Astrocyte of the hippocampus (primary cell): ENCODE measurements at regions not wholly inside any gene's neighbourhood (a gene's known extent, or its start where the extent isn't known, plus 50 kb on each side); places are given as distances from the start of the nearest gene placed in this dataset.
A peak's percentile ranks its signal among the peaks of the same experiment; 100 is the strongest.
"Not testable (repeated sequence)": the region's sequence is repeated elsewhere in the genome, so short reads cannot be mapped to it uniquely, and the experiment has no call there.

Source experiments
- DNase-seq: peaks from one replicate; pipeline ENCODE4 v3.0.0; 2011; ENCODE audit warnings: low read depth, low spot score

GRCh38 chr9:78713614-78714405, 416.9 kb downstream of the PSAT1 start:
- DNase-seq, result peak; percentile 39

DNA sequence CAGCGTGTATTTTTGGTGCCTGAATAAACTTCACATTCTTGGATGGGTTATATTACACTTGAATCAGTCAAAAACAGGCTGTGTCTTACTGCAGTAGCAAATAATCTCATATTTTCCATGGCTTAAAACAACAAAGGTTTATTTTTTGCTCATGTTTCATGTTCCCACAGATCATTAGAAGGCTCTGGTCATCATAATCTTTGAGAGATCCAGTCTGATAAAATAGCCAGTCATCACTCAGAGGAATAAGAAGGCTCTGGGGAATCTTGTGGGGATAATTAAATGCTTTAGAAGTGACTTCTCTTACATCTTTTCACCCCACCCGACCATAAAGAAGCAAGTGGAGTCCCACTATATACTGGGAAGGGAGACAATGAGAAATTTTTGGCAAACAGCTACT, 417.7 kb downstream of the PSAT1 start:
- peak; percentile 6 for DNase-seq

DNA sequence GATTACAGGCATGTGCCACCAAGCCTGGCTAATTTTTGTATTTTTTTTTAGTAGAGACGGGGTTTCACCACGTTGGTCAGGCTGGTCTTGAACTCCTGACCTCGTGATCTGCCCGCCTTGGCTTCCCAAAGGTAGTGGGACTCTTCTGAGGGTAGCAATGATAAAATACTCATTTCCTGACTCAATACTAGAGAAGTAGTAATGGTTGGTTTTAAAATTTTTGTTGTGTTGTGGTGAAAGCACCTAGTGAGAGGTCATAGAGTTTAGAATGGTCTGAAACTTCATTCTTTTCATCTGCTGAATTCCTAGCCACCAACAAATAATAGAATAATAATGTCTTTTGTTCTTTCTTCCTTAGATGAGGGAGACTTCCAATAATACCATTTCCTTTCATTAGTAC, 422.1 kb downstream of the PSAT1 start:
- not testable (repeated sequence) for DNase-seq

DNA sequence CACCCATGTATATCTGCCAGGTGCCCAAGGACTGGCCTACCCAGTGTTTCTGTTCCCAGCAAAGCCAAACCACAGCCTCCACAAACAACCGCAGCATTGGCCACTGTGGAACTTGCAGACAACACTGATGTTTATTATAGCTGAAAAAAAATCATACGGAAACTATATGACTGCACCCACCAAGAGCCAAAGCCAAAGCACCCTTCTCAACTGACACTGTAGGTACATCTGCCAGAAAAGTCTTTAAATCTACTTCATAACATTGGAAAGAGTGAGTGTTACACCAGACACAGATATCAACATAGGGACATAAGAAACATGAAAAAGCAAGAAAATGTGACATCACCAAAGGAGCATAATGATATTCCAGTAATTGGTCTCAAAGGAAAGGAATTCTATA, 428.0 kb downstream of the PSAT1 start:
- no peak for DNase-seq

DNA sequence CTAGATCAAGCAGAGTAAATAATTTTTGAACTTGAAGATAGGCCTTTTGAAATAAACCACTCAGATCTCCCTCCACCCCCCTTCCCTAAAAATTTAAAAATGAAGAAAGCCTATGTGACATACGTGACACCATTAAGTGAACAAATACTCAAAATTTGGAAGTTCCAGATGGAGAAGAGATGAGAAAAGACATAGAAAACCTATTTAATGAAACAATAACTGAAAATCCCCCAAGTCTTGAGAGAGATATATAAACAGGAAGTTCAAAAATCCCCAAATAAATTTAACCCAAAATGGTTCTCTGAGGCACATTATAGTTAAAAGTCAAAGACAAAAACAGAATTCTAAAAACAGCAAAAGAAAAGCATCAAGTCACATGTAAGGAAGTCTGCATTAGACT, 428.6 kb downstream of the PSAT1 start:
- DNase-seq, result no peak

GRCh38 chr9:78745331-78745730, 448.4 kb downstream of the PSAT1 start:
- DNase-seq, result no peak

- no peak for DNase-seq
These were observed 449.1 kb downstream of the PSAT1 start for GRCh38 chr9:78746010-78746409.

GRCh38 chr9:78753039-78753438, 456.1 kb downstream of the PSAT1 start:
- DNase-seq, result no peak

GRCh38 chr9:78756813-78757510, 460.0 kb downstream of the PSAT1 start:
- no peak for DNase-seq

DNA sequence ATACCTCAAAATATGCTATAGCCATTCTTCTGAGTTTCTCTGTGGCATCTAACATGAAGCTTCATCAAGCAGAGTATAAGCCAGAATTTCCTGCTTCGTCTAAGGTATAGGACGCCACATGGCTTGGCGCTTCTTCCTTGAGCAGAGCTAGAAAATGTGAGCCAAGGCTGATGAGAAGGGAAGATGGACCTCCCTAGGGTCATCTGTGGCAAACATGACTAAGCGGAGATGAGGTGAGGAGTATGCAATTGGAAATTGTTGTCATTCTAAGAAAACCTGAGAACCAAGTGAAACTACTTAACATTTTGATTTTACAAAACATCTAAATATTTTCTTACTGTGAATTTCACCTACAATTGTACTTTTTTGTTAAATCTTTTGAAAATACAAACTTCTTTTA, 466.5 kb downstream of the PSAT1 start:
- no peak for DNase-seq

DNA sequence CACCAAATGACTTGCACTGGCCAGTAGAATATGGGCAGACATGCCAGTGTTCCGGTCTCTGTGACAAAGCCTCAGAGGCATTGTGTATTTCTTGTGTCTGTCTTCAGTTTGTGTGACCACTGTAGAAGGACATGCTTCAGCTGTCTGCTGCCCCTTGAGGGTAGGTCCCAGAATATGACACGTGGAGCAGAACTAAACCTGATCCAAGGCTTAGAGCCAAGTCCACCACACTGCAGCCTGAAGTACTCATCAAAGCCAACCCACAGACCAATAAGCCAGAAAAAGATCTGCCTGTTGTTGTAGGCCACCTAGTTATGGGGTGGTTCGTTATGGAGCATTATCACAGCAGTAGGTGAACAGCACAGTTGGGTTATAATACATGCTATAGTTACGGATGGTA, 468.9 kb downstream of the PSAT1 start:
- DNase-seq, result no peak

DNA sequence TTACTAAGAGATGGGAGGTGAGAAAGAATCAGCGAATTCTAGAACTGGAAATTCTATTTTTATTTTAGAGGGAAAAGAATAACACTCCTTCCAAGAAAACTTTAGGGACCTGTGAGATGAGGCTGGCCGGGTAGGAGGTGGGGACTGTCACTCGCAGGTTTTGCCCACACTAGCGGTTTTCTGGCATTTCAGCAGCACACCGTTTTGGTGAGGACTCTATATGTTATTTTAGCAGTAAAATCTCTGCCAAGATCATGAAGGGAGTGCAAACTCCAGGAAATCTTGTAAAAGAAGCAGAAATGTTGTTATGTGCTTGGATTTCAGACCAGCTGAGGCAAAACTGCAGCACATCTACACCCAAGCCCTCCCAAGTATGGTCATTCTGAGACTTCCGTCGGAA, 470.6 kb downstream of the PSAT1 start:
- no peak for DNase-seq

DNA sequence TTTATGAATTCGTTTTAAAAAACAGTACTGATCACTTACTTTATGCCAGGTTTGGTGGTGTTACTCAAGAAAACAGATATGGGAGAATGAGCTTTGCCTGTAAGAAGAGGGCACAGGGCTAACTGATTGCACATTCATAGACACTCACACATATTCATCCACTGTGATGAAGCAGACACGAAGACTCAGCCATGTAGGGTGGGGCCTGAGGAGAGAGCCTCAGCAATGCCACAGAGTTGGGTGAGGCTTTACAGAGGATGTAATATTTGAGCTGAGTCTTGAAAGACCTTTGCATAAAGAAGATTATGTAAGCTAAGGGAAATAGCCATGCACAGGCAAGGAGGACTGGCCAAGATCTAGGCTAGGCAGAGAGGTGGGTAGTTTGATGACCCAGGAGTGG, 472.8 kb downstream of the PSAT1 start:
- DNase-seq, result no peak

GRCh38 chr9:78775211-78775610, 478.3 kb downstream of the PSAT1 start:
- no peak for DNase-seq

- DNase-seq, result no peak
These were observed 478.9 kb downstream of the PSAT1 start for GRCh38 chr9:78775696-78776295.

GRCh38 chr9:78777747-78778146, 480.8 kb downstream of the PSAT1 start:
- no peak for DNase-seq

DNA sequence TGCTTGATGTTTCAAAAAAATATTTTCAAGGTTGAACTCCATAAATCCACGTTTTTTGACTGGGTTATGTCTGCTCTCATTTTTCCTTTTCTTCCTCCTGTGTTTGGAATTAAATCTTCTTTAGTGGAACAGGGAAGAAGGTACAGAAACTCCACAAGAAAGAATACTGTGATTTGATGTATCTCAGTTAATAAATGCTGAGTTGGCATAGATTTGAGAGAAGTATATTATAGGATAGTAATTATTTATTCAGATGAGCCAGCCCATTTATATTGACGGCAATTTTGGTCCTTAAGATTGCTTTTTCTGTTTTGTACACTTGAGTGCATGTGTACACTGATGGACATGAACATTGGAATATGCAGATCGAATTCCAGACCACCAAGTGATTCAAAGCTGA, 481.4 kb downstream of the PSAT1 start:
- no peak for DNase-seq

- peak; percentile 10 for DNase-seq
These were observed 482.0 kb downstream of the PSAT1 start for GRCh38 chr9:78778861-78779374.

GRCh38 chr9:78781681-78782080, 484.8 kb downstream of the PSAT1 start:
- DNase-seq, result peak; percentile 8

DNA sequence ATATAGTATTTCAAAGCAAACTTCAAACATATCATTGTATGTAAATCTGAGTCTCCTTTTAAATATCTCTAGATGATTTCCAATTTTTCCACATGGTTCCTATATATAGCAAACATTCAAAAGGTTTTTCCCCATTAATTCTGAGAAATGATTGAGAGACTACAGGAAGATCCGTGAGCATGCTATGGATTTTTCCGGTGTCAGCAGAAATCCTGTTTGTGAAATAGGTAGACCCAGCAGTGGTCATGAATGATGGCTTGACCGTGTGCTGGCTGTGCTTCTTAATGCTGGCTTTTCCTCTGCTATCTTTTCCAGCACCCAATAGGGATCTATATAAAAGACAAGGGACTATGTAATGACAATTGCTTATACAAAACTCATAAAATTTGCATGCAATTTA, 485.3 kb downstream of the PSAT1 start:
- DNase-seq, result no peak

DNA sequence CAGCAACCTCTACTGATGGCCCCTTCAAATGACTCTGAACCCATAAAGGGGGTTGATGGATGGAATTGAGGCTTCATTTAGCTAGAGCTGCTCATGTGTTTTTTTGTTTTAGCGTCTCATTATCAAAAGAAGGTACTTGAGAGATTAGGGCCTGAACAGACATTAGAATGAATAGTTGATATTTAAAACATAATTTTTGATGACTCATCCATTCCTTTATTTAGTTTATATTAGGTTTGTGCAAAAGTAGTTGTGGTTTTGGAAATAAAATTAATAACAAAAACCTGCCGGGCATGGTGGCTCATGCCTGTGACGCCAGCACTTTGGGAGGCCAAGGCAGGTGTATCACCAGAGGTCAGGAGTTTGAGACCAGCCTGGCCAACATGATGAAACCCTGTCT, 485.9 kb downstream of the PSAT1 start:
- no peak for DNase-seq

- DNase-seq, result no peak
These were observed 486.8 kb downstream of the PSAT1 start for GRCh38 chr9:78783743-78784142.

DNA sequence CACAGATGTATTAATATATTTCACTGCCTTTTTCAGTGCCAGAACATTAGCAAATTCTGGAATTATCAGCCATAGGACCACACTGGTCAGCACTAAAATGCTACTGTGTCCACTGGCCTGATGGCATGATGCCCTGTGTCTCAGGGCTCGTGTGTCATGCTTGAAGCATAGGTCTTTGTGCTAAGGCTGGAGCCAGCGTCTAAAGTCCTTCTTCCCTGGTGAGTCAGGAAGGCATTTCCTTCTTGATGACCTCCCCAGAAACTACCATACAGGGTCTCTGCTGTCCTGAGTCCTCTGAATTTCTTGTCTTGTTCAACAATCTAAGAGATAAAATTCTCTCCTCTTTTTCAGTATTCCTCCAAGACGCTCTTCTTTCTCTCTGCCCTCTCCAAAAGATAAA, 489.9 kb downstream of the PSAT1 start:
- peak; percentile 45 for DNase-seq
